ENCODE measurements at regions not wholly inside any gene's neighbourhood (a gene's known extent, or its start where the extent isn't known, plus 50 kb on each side); places are given as distances from the start of the nearest gene placed in this dataset.

DNA sequence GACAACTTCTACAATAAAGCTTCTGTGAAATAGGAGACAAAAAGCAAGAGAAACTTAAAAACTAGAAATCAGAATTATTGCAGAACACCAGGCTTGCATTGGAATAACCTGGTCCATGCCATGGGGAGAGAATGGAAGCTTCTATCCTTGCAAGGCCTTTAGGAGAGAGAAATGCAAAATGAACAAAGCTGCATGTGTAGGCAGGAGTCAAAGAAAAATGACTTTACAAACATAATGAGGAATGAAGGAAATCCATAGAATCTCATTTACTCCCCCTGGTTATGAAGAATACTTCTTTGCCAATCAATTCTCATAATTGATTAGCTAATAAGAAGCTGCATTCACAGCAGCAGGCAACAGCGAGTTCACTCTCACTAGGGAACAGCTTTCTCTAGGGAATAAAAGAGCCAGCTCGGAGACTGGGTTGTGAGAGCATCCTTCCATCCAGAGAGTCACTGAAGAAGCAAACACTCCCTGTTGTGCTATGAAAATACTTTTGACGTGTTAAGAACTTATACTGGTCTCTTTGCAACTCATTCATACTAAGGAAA is 235.9 kb upstream of the LRATD1 start:
- Histone ChIP-seq H3K27ac (replicated peaks in 1 of 4) (no peak overlapping the region), H3K4me3 (no peak overlapping the region), H3K4me1 (no peaks in the 10 kb centered on the region), H3K27me3 (no peaks in the 10 kb centered on the region), H3K9me3 (no peaks in the 10 kb centered on the region), H3K36me3 (no peaks in the 10 kb centered on the region)
- no peak for DNase-seq (ENCODE audit: extremely low spot score)
- 66% methylated on average over 3 of the region's 3 CpGs for WGBS
- intact Hi-C loops (cut with DNase I), result no loop called here
- TF ChIP-seq POLR2A (IDR thresholded peaks at IDR 0.05; ENCODE audit: low read depth) (no peak), POLR2AphosphoS5 (IDR thresholded peaks at IDR 0.05) (no peak), EP300 (IDR thresholded peaks at IDR 0.05) (no peak)
- TF ChIP-seq, protein P1, sequence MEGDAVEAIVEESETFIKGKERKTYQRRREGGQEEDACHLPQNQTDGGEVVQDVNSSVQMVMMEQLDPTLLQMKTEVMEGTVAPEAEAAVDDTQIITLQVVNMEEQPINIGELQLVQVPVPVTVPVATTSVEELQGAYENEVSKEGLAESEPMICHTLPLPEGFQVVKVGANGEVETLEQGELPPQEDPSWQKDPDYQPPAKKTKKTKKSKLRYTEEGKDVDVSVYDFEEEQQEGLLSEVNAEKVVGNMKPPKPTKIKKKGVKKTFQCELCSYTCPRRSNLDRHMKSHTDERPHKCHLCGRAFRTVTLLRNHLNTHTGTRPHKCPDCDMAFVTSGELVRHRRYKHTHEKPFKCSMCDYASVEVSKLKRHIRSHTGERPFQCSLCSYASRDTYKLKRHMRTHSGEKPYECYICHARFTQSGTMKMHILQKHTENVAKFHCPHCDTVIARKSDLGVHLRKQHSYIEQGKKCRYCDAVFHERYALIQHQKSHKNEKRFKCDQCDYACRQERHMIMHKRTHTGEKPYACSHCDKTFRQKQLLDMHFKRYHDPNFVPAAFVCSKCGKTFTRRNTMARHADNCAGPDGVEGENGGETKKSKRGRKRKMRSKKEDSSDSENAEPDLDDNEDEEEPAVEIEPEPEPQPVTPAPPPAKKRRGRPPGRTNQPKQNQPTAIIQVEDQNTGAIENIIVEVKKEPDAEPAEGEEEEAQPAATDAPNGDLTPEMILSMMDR (IDR thresholded peaks at IDR 0.05), result no peak

DNA sequence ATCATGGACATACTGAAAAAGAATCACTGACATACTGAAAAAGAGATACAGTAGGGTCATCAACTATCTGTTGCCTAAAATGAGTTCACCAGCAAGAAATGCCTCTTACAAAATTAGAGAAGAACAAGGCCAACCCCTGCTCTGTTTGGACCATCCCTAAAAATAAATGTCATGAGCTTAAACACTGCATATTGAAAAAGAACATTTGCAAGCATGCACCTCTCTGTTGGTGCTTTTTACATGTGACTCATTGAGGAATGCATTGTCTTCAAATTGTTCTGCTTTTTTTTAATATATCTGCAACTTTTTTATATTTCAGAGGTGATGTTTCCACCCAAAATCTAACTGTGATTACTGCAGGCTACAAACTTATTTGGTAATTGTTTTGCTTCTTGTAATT is 233.9 kb upstream of the LRATD1 start:
- Histone ChIP-seq H3K4me3 (no peak overlapping the region), H3K27me3 (no peaks in the 10 kb centered on the region), H3K27ac (replicated peaks in 1 of 4) (no peak overlapping the region), H3K36me3 (no peaks in the 10 kb centered on the region), H3K4me1 (no peaks in the 10 kb centered on the region), H3K9me3 (no peaks in the 10 kb centered on the region)
- TF ChIP-seq, protein P1 (IDR thresholded peaks at IDR 0.05), result no peak
- no peak for TF ChIP-seq POLR2A (IDR thresholded peaks at IDR 0.05; ENCODE audit: low read depth)
- no peak for TF ChIP-seq POLR2AphosphoS5 (IDR thresholded peaks at IDR 0.05)
- TF ChIP-seq EP300 (IDR thresholded peaks at IDR 0.05), result no peak
- intact Hi-C loops (cut with DNase I), result no loop called here
- DNase-seq (ENCODE audit: extremely low spot score), result no peak

DNA sequence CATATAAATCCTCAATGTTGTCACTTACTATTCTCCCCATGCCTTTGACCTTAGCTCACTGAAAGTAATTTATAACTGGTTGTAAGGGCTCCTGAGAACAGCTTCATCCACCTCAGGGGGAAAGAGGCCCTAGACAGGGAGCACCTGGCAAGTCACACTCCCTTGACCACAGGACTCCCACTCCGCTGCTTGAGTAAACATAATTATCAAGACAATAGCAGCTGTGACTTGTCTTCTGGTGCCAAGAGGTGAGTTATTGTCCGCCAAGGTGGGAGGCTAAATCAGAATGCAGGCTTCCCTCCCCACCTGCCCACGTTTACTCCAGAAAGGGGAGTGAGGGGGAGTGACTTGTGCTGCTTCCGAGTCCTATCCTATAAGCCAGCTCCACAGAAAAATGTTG is 230.6 kb upstream of the LRATD1 start:
- no peaks in the 10 kb centered on the region for H3K4me1 ChIP-seq
- no peak overlapping the region for H3K4me3 ChIP-seq
- no peaks in the 10 kb centered on the region for H3K27me3 ChIP-seq
- H3K9me3 ChIP-seq, result no peaks in the 10 kb centered on the region
- intact Hi-C loops (cut with DNase I), result no loop called here
- H3K27ac ChIP-seq (replicated peaks in 1 of 4), result no peak overlapping the region
- 45% methylated on average over 4 of the region's 4 CpGs for WGBS
- DNase-seq (ENCODE audit: extremely low spot score), result no peak
- TF ChIP-seq EP300 (IDR thresholded peaks at IDR 0.05) (no peak), POLR2AphosphoS5 (IDR thresholded peaks at IDR 0.05) (no peak), POLR2A (IDR thresholded peaks at IDR 0.05; ENCODE audit: low read depth) (no peak)
- TF ChIP-seq, protein P1 (IDR thresholded peaks at IDR 0.05), result no peak
- no peaks in the 10 kb centered on the region for H3K36me3 ChIP-seq

DNA sequence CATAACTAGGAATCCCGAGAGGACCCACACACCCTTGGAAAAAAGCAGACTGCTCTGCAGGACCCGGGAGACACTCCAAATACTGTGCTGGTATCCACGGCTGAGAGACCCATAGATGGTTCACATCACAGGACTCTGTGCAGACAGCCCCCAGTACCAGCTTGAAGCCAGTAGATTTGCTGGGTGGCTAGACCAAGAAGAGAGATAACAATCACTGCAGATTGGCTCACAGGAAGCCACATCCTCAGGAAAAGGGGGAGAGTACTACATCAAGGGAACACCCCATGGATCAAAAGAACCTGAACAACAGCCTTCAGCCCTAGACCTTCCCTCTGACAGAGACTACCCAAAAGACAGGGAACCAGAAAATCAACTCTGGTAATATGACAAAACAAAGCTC is 223.8 kb upstream of the LRATD1 start:
- no peak for TF ChIP-seq EP300 (IDR thresholded peaks at IDR 0.05)
- TF ChIP-seq POLR2AphosphoS5 (IDR thresholded peaks at IDR 0.05), result no peak
- Histone ChIP-seq H3K27ac (replicated peaks in 1 of 4) (no peak overlapping the region), H3K36me3 (no peaks in the 10 kb centered on the region), H3K27me3 (no peaks in the 10 kb centered on the region), H3K9me3 (no peaks in the 10 kb centered on the region), H3K4me3 (no peak overlapping the region), H3K4me1 (no peaks in the 10 kb centered on the region)
- DNase-seq (ENCODE audit: extremely low spot score), result no peak
- 75% methylated on average over 3 of the region's 3 CpGs for WGBS
- intact Hi-C loops (cut with DNase I), result no loop called here

DNA sequence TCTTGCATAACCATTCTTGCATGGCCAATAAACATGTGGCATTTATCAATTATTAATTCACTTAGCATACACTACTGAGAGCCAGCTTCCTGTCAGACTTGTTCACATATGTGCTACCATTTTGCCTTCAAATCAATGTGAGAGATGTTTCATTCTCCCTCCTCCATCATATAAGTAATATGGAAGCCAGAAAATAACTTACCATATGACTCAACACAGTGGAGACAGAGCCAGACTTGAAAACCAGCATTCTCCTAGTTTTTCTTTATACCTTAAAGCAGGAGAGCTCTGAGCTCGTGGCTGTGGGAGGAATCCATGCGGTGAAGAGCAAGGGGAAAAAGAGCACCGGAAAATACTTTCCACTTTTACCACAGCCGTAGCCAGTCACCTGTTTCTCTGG is 215.0 kb upstream of the LRATD1 start:
- Histone ChIP-seq H3K4me3 (no peak overlapping the region), H3K36me3 (no peaks in the 10 kb centered on the region), H3K27ac (replicated peaks in 1 of 4) (no peak overlapping the region), H3K9me3 (no peaks in the 10 kb centered on the region), H3K27me3 (no peaks in the 10 kb centered on the region), H3K4me1 (no peaks in the 10 kb centered on the region)
- WGBS, result 73% methylated on average over 4 of the region's 4 CpGs
- intact Hi-C loops (cut with DNase I), result no loop called here
- TF ChIP-seq, protein P1 (IDR thresholded peaks at IDR 0.05), result no peak
- TF ChIP-seq EP300 (IDR thresholded peaks at IDR 0.05) (no peak), POLR2AphosphoS5 (IDR thresholded peaks at IDR 0.05) (no peak), POLR2A (IDR thresholded peaks at IDR 0.05; ENCODE audit: low read depth) (no peak)
- no peak for DNase-seq (ENCODE audit: extremely low spot score)
